Upper lobe of right lung (tissue), 1 donor: ENCODE measurements at regions not wholly inside any gene's neighbourhood (a gene's known extent, or its start where the extent isn't known, plus 50 kb on each side); places are given as distances from the start of the nearest gene placed in this dataset.

Source experiments
- ATAC-seq: fragments of 200-7000 bp; cut with Tn5 transposase; one replicate; pipeline ENCODE4 v1.9.1; 2020; ENCODE audit warnings: mild to moderate bottlenecking, moderate library complexity
- DNase-seq: peaks from one replicate; pipeline ENCODE4 v3.0.0-alpha.2; 2020
- H3K27ac ChIP-seq: fragments of 200-600 bp; one replicate; pipeline ENCODE4 v1.8.0; 2022
- H3K27me3 ChIP-seq: fragments of 200-600 bp; one replicate; pipeline ENCODE4 v1.8.0; 2022; ENCODE audit warnings: mild to moderate bottlenecking
- H3K36me3 ChIP-seq: fragments of 200-600 bp; one replicate; pipeline ENCODE4 v1.8.0; 2022
- H3K4me1 ChIP-seq: fragments of 200-600 bp; one replicate; pipeline ENCODE4 v1.8.0; 2022
- H3K4me3 ChIP-seq: fragments of 200-600 bp; one replicate; pipeline ENCODE4 v1.8.0; 2022; ENCODE audit warnings: mild to moderate bottlenecking
- H3K9me3 ChIP-seq: fragments of 200-600 bp; one replicate; pipeline ENCODE4 v1.8.0; 2022
- intact Hi-C: fragments of 100-400 bp; cut with DNase I; formaldehyde crosslinking; loops from one replicate; pipeline ENCODE4 v1.11.0; 2022
- TF ChIP-seq, protein P1 (sequence below): fragments of 200-600 bp; IDR thresholded peaks from one replicate; pipeline ENCODE4 v1.8.0; 2022; ENCODE audit warnings: antibody characterized with exemption
- donor health status: DM: no; HTN: yes; CAD: no; lungs with severe emphysema.

DNA sequence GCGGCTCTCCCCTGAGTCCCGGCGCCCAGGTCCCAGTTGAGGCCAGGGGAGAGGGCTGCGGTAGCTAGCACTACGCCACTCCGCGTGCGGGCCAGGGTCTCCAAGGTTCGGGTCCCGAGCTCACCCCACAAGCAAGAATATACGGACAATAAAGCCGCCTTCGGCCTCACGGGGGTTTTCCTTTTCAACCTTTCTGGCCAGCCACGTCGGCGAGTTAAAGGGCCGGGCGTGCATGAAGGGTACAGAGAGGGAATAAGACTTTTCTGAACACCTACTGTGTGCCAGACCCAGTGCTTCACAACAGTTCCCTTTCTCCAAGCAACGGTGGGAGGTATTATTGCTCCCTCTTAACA is 138.5 kb upstream of the ZIC3 start:
- DNase-seq (no peak), ATAC-seq (no peak)
- intact Hi-C loops = no loop called here
- Histone ChIP-seq H3K9me3 (no peaks in the 10 kb centered on the region), H3K4me3 (peak overlapping the region; percentile 46), H3K4me1 (peaks cover 5% of the 10 kb centered on the region), H3K27me3 (peaks cover 53% of the 10 kb centered on the region), H3K36me3 (no peaks in the 10 kb centered on the region), H3K27ac (no peak overlapping the region)
- TF ChIP-seq, protein P1, sequence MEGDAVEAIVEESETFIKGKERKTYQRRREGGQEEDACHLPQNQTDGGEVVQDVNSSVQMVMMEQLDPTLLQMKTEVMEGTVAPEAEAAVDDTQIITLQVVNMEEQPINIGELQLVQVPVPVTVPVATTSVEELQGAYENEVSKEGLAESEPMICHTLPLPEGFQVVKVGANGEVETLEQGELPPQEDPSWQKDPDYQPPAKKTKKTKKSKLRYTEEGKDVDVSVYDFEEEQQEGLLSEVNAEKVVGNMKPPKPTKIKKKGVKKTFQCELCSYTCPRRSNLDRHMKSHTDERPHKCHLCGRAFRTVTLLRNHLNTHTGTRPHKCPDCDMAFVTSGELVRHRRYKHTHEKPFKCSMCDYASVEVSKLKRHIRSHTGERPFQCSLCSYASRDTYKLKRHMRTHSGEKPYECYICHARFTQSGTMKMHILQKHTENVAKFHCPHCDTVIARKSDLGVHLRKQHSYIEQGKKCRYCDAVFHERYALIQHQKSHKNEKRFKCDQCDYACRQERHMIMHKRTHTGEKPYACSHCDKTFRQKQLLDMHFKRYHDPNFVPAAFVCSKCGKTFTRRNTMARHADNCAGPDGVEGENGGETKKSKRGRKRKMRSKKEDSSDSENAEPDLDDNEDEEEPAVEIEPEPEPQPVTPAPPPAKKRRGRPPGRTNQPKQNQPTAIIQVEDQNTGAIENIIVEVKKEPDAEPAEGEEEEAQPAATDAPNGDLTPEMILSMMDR = no peak

DNA sequence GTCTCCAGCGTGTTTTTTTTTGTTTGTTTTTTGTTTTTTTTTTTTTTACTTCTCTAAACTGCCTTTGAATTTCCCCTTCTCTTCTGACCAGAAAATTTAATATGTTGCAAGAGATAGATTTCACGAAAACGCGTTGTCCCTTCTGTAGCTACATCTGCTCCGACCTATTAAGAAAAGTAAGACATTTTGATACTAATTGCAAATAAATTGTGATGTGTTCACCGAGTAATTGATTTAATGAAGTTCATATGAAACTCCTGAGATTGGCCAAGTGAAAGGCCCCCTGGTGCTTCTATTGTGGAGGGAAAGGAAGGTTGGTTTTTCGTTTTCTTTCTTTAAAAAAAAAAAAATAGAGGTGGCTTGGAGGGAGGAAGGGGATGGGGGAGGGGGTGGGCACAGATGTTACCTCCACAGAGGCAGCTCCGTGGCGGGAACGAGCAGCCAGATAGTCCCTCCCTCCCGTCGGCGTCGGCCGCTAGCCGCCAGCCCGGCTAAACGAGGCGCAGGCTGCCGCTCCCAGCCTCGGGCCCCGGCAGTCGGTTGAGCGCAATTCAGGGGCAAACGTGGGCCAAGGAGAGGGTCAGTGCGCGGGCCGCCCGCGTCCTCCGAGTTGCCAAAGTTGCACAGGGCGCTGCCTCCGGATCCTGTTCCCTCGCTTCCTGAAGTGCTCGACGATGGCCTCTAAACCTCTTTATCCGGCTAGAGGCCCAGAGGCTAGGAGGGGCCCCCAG is 139.1 kb upstream of the ZIC3 start:
- H3K36me3 ChIP-seq = no peaks in the 10 kb centered on the region
- TF ChIP-seq, protein P1 = no peak
- intact Hi-C loops = no loop called here
- no peak overlapping the region for H3K27ac ChIP-seq
- no peaks in the 10 kb centered on the region for H3K9me3 ChIP-seq
- H3K27me3 ChIP-seq = peaks cover 53% of the 10 kb centered on the region
- peak overlapping the region; percentile 46 for H3K4me3 ChIP-seq
- DNase-seq = no peak
- no peak for ATAC-seq
- peaks cover 5% of the 10 kb centered on the region for H3K4me1 ChIP-seq

DNA sequence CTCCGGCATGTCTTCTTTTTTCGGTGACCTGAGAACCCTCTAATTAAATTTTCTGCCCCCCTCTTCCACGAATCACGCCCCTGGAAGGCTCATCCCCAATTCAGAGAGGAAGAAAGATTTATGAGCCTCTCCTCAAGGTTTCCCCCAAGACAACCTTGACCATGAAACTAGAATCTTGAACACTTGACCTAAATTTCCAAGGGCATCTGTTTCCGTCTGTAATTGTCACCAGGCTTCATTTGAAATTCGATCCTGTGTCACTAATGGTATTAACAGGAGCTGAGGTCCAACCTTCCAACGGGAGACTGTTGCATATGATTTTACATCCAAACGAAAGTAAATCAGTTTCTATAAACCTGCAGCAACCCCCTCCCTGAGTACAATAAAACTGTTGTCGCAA is 139.9 kb upstream of the ZIC3 start:
- no peaks in the 10 kb centered on the region for H3K36me3 ChIP-seq
- no peaks in the 10 kb centered on the region for H3K9me3 ChIP-seq
- DNase-seq (no peak), ATAC-seq (no peak)
- TF ChIP-seq, protein P1 = no peak
- H3K4me3 ChIP-seq = no peak overlapping the region
- peaks cover 53% of the 10 kb centered on the region for H3K27me3 ChIP-seq
- H3K27ac ChIP-seq = no peak overlapping the region
- H3K4me1 ChIP-seq = peaks cover 5% of the 10 kb centered on the region
- intact Hi-C loops = no loop called here

- Histone ChIP-seq H3K4me1 (peaks cover 5% of the 10 kb centered on the region), H3K36me3 (no peaks in the 10 kb centered on the region), H3K9me3 (no peaks in the 10 kb centered on the region), H3K4me3 (no peak overlapping the region), H3K27me3 (peaks cover 53% of the 10 kb centered on the region), H3K27ac (no peak overlapping the region)
- ATAC-seq = no peak
- TF ChIP-seq, protein P1 = no peak
- intact Hi-C loops = no loop called here
- DNase-seq = no peak
Measured at GRCh38 chrX:137425273-137425902, 140.5 kb upstream of the ZIC3 start.

DNA sequence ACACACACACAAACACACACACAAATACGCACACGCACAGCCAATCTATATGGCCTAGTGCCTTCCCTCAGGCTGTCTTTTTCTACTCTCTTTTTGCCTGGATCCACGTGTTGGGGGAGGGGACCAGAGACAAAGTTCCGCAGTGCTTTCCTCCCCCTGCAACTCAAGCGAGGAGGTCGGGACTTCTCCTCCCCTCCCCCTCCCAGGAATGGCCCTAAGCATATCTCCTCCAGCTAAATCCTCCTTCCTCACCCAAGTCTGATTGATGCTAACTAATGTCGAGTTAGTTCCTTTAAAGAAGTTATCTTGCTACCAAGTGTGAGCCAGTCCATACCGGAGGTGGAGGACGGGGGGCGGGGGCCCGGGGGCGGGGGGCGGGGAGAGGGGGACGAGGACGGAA is 141.2 kb upstream of the ZIC3 start:
- Histone ChIP-seq H3K27me3 (peaks cover 53% of the 10 kb centered on the region), H3K36me3 (no peaks in the 10 kb centered on the region), H3K4me1 (peaks cover 5% of the 10 kb centered on the region), H3K9me3 (no peaks in the 10 kb centered on the region), H3K4me3 (no peak overlapping the region), H3K27ac (no peak overlapping the region)
- TF ChIP-seq, protein P1 = no peak
- intact Hi-C loops = no loop called here
- no peak for DNase-seq
- ATAC-seq = no peak
